AG20443 (cell line): ENCODE measurements at regions not wholly inside any gene's neighbourhood (a gene's known extent, or its start where the extent isn't known, plus 50 kb on each side); places are given as distances from the start of the nearest gene placed in this dataset.
A peak's percentile ranks its signal among the peaks of the same experiment; 100 is the strongest.

ENCODE experiments used
- DNase-seq: peaks from one replicate; pipeline ENCODE4 v3.0.0; 2012; ENCODE audit warnings: low spot score, mixed read lengths

DNA sequence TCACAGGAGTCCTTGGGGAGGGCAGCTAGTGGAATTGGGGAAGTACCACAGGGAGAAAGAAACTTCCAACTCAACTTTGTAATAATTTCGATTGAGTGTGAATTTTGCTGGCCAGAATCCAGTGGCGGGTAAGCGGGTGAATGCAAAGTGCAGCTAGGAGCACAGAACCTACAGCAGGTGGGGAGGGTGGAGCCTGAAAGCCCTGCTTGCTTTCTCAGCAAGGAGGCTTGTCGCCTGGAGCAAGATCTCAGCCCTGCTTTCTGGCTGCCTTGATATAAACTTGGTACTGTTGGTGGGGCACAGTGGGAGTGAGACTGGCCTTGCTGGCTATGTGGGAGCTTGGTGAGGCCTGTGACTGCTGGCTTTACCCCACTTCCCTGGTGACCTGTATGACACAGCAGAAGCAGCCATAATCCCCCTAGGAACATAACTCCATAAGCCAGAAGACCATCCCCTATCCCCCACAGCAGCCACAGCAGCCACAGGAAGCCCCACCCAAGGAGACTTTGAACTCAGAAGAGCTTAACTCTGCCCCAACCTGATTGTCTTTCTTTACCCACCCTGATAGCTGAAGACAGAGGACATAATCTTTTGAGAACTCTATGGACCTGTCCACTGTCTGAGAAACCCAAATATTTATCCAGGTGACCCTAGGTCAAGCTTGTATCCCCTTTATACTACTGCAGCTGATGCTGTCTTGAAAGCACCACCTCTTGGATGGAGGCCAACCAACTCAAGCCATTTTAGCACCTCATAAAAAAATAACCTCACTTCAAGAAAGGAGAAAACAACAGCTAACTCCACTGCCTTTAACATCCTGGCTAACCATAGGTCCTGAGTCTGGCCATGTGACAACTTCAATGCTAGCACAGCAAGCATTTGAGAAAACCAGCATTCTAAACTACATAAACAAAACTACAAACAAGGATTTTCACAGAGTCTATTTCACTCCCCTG lies 87.2 kb upstream of the PDE5A start:
- DNase-seq: no peak

DNA sequence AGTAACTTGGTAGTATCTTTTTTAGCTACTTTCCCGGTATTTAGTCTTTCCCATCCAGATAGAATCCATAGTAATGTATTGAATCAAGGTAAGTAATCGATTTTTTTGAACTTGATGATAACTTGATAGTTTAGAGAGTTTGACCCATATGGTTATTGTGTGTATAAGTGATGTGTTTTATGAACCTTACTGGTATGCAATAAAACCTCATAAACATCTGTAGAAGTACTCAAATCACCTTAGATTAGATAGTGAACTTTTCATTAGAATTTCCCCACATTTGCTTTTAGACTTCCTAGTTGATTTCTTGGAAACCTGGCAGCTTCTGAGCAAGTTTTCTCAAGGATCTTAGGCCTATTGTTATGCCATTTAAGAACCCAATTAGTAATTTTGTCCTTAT lies 80.8 kb upstream of the PDE5A start:
- DNase-seq: no peak

- no peak for DNase-seq
These were observed 78.7 kb upstream of the PDE5A start for GRCh38 chr4:119707336-119707735.

DNA sequence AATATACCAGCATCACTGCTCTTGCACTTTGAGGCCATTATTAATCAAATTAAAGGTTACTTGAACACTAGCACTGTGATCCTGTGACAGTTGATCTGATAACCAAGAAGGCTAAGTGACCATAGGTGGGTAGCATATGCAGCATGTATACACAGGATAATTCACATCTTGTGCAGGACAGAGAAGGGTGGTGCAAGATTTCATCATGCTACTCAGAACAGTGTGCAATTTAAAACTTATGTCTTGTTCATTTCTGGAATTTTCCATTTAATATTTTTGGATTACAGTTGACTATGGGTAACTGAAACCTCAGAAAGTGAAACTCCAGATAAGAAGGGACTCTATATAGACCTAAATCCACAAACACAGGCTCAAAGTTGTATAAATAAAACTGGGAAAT lies 78.2 kb upstream of the PDE5A start:
- DNase-seq: no peak

DNA sequence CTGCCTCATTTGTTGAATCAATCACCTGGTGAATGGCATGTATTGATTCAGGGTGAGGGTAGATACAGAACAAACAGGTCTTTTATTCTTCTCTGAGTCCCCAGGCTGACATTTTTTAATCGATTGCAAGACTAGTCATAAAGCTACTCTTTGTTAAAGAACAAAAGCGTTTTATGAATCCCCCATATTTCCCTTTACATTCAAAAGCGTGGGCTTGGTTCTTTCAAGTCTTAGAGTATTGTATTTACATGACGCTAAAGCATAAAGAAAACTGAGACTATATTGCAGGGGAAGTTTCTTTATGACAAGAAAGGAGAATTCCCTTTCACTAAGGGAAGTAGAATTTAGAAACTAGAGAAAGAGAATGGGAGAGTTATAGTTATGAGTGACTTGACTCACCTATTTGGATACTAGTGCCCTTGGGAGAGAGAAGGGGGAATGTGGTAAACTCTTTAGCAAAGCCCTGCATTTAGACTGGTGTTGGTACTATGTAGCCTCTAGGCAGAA lies 69.3 kb upstream of the PDE5A start:
- no peak for DNase-seq

DNA sequence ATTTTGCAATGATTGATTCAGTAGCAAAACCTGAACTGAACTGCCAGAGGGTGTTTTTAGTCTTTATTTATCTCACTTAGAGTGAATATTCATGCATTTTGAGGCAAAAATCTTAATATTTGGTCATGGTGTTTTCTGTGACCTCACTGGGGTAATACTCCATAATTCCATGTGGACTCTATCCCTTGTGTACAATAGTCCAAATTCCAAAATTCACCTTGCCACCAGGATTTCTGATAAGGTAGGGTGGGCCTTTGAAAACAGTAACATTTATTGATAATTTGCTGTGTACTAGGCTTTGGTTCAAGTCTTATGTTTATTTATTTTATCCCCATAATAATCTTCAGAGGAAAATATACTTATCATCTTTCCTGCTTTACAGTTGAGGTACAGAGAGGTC lies 68.4 kb upstream of the PDE5A start:
- no peak for DNase-seq

GRCh38 chr4:119695216-119695615 lies 66.6 kb upstream of the PDE5A start:
- DNase-seq: no peak

GRCh38 chr4:119693126-119693525 lies 64.5 kb upstream of the PDE5A start:
- DNase-seq: peak; percentile 13

- DNase-seq: peak; percentile 51
These were observed 63.4 kb upstream of the PDE5A start for GRCh38 chr4:119692001-119692400.

GRCh38 chr4:119690871-119691270 lies 62.3 kb upstream of the PDE5A start:
- no peak for DNase-seq

DNA sequence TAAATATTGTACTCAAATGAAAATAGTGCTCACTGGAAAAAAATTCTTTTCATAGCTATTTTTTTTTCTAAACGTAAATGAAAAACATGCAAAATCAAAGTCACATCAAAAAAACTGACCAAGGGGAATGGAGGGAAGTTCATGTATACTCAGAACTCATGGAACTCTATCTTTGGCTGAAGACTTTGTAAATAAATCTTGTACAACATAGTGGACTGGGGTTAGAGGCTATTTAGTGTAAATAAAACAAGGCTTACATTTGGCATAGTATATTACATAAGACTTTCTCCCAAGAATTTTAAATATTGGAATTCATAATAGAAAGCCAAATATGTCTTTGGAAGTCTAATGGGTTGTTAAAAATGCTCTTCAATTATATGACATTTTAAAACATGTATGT lies 59.8 kb upstream of the PDE5A start:
- DNase-seq: no peak

DNA sequence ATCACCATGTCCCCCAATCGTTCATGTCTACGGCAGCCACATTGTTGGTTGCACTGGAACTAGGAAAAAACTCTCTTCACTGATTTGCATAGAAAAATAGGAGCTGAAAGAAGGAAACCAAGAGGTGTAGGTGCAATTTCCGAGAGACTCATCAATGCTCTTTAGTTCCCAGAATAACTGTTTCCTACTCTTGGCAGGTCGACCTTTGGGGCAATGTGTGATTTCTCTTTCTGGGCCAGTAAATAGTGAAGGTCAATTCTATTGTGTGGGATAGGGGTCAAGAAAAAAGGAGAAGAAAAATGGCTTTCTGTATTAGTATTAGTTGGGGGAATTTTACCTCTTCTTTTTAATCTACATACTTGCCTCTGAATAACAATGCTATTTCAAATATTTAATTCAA lies 55.9 kb upstream of the PDE5A start:
- DNase-seq: no peak

GRCh38 chr4:119683518-119683917 lies 54.9 kb upstream of the PDE5A start:
- peak; percentile 34 for DNase-seq

DNA sequence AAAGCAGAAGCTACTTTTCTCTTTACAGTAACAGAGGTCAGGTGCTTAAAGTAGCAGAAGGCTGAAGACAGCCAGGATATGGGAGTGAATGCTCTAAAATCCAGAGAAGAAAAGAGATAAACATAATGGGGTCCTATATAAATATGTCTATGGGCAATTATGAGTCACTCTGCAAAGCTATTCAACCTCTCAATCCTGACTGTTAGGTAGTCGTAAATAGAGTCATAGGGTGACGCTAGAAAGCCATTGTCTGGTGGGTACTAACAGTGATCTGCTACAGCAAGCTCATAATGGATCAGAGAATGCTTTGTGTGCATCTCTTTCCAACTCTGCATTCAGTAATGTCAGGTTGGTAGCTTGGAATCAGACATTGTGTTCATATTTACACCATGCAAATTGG lies 53.5 kb upstream of the PDE5A start:
- no peak for DNase-seq

- no peak for DNase-seq
These were observed 50.6 kb upstream of the PDE5A start for GRCh38 chr4:119679251-119679650.

DNA sequence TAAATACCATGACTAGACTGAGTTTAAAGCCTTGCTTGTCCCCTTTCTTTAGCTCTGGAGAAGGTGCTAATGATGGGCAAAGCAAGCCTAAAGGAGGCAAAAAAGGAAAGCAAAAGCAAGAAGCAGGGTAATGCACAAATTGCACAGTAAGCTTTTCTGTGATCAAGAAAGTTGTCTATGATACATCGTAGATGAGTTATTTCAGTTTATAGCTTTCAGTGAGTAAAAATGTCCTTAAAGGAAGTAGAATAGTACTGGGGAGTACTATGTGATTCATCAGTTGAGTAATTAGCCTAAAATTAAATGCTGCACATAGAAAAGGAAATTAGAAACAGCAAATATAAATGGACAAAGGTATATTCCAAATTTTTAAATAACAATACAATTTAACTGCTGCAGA lies 50.2 kb upstream of the PDE5A start:
- DNase-seq: no peak
